ENCODE measurements at regions not wholly inside any gene's neighbourhood (a gene's known extent, or its start where the extent isn't known, plus 50 kb on each side); places are given as distances from the start of the nearest gene placed in this dataset.

GRCh38 chr5:103895738-103896137 lies 333.1 kb upstream of the NUDT12 start:
- intact Hi-C loops (cut with DNase I), result no loop called here
- Histone ChIP-seq H3K36me3 (no peaks in the 10 kb centered on the region), H3K4me1 (no peaks in the 10 kb centered on the region), H3K4me3 (no peak overlapping the region), H3K27ac (no peak overlapping the region), H3K27me3 (no peaks in the 10 kb centered on the region), H3K9me3 (no peaks in the 10 kb centered on the region)
- no peak for TF ChIP-seq CTCF (IDR thresholded peaks at IDR 0.05)
- ATAC-seq (no peak), DNase-seq (no peak)

- Histone ChIP-seq H3K27ac (no peak overlapping the region), H3K36me3 (no peaks in the 10 kb centered on the region), H3K9me3 (no peaks in the 10 kb centered on the region), H3K4me3 (no peak overlapping the region), H3K4me1 (no peaks in the 10 kb centered on the region), H3K27me3 (no peaks in the 10 kb centered on the region)
- no peak for TF ChIP-seq CTCF (IDR thresholded peaks at IDR 0.05)
- intact Hi-C loops (cut with DNase I), result no loop called here
- ATAC-seq, result no peak
- no peak for DNase-seq
These were observed 332.3 kb upstream of the NUDT12 start for GRCh38 chr5:103894882-103895281.

- H3K27me3 ChIP-seq, result no peaks in the 10 kb centered on the region
- TF ChIP-seq CTCF (IDR thresholded peaks at IDR 0.05), result no peak
- DNase-seq (no peak), ATAC-seq (no peak)
- no peak overlapping the region for H3K4me3 ChIP-seq
- no peaks in the 10 kb centered on the region for H3K4me1 ChIP-seq
- no peak overlapping the region for H3K27ac ChIP-seq
- H3K36me3 ChIP-seq, result no peaks in the 10 kb centered on the region
- no peaks in the 10 kb centered on the region for H3K9me3 ChIP-seq
- intact Hi-C loops (cut with DNase I), result no loop called here
These were observed 328.6 kb upstream of the NUDT12 start for GRCh38 chr5:103891151-103891550.

GRCh38 chr5:103890313-103890712 lies 327.7 kb upstream of the NUDT12 start:
- no peak overlapping the region for H3K4me3 ChIP-seq

GRCh38 chr5:103889500-103890209 lies 327.1 kb upstream of the NUDT12 start:
- Histone ChIP-seq H3K9me3 (no peaks in the 10 kb centered on the region), H3K36me3 (no peaks in the 10 kb centered on the region), H3K4me1 (no peaks in the 10 kb centered on the region), H3K27me3 (no peaks in the 10 kb centered on the region), H3K4me3 (no peak overlapping the region), H3K27ac (no peak overlapping the region)
- DNase-seq, result no peak
- TF ChIP-seq CTCF (IDR thresholded peaks at IDR 0.05), result no peak
- no peak for ATAC-seq
- intact Hi-C loops (cut with DNase I), result no loop called here

More at GRCh38 chr5:103890313-103890712, 327.7 kb upstream of the NUDT12 start:
- DNase-seq (no peak), ATAC-seq (no peak)
- no peaks in the 10 kb centered on the region for H3K36me3 ChIP-seq
- no peaks in the 10 kb centered on the region for H3K27me3 ChIP-seq
- TF ChIP-seq CTCF (IDR thresholded peaks at IDR 0.05), result no peak
- no peak overlapping the region for H3K27ac ChIP-seq
- intact Hi-C loops (cut with DNase I), result no loop called here
- no peaks in the 10 kb centered on the region for H3K9me3 ChIP-seq
- H3K4me1 ChIP-seq, result no peaks in the 10 kb centered on the region

- no peak for ATAC-seq
- no peaks in the 10 kb centered on the region for H3K9me3 ChIP-seq
- TF ChIP-seq CTCF (IDR thresholded peaks at IDR 0.05), result no peak
- no peak overlapping the region for H3K27ac ChIP-seq
- intact Hi-C loops (cut with DNase I), result no loop called here
- no peaks in the 10 kb centered on the region for H3K27me3 ChIP-seq
- H3K36me3 ChIP-seq, result no peaks in the 10 kb centered on the region
- DNase-seq, result no peak
- no peaks in the 10 kb centered on the region for H3K4me1 ChIP-seq
- H3K4me3 ChIP-seq, result no peak overlapping the region
These were observed 324.2 kb upstream of the NUDT12 start for GRCh38 chr5:103886826-103887225.
